DOHH2 (cell line): ENCODE measurements at regions not wholly inside any gene's neighbourhood (a gene's known extent, or its start where the extent isn't known, plus 50 kb on each side); places are given as distances from the start of the nearest gene placed in this dataset.

ENCODE experiments used
- EZH2phosphoT487 ChIP-seq: fragments of 200-600 bp; sonication (generic); IDR thresholded peaks from 2 replicates; pipeline ENCODE4 v1.6.1; 2017; ENCODE audit warnings: borderline replicate concordance, mild to moderate bottlenecking, antibody characterized with exemption, low read length, moderate library complexity, mixed read lengths
- TF ChIP-seq, protein P1 (sequence below): fragments of 200-600 bp; sonication (generic); IDR thresholded peaks from one replicate; pipeline ENCODE4 v1.5.1; 2014; ENCODE audit warnings: antibody characterized with exemption, mild to moderate bottlenecking, low read depth, low read length; ENCODE audit not compliant: poor library complexity, severe bottlenecking

DNA sequence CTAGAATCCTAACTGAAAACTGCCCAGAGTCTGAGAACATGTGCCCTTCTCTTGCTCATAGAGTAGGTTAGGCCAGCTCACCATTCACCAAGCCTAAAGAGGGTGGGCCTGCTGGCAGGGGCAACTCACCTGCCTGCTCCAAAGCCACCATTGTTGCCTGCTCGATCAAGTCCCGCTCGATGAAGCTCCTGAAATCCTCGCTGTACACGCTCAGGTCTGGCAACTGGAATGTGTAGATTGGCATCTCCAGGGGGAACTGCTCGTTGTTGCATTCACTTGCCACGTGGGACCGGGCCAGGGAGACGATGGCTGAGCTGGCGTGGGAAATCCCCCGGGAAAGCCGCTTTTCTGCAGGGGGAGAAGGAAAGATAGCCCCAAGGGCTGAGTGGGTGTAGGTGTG lies 232.2 kb downstream of the KLF13 start:
- TF ChIP-seq, protein P1, sequence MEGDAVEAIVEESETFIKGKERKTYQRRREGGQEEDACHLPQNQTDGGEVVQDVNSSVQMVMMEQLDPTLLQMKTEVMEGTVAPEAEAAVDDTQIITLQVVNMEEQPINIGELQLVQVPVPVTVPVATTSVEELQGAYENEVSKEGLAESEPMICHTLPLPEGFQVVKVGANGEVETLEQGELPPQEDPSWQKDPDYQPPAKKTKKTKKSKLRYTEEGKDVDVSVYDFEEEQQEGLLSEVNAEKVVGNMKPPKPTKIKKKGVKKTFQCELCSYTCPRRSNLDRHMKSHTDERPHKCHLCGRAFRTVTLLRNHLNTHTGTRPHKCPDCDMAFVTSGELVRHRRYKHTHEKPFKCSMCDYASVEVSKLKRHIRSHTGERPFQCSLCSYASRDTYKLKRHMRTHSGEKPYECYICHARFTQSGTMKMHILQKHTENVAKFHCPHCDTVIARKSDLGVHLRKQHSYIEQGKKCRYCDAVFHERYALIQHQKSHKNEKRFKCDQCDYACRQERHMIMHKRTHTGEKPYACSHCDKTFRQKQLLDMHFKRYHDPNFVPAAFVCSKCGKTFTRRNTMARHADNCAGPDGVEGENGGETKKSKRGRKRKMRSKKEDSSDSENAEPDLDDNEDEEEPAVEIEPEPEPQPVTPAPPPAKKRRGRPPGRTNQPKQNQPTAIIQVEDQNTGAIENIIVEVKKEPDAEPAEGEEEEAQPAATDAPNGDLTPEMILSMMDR = no peak
- TF ChIP-seq EZH2phosphoT487 = no peak
